Left lung (tissue), 4 donors: ENCODE measurements at regions not wholly inside any gene's neighbourhood (a gene's known extent, or its start where the extent isn't known, plus 50 kb on each side); places are given as distances from the start of the nearest gene placed in this dataset.
"Not testable (repeated sequence)": the region's sequence is repeated elsewhere in the genome, so short reads cannot be mapped to it uniquely, and the experiment has no call there.

Experiments
- ATAC-seq: fragments of 200-7000 bp; cut with Tn5 transposase; one replicate; pipeline ENCODE4 v1.9.1; 2020; ENCODE audit warnings: moderate library complexity
- DNase-seq, 4 donors: peaks; one replicate each; pipeline ENCODE4 v3.0.0-alpha.2; 2013 to 2020
- H3K27ac ChIP-seq, 2 donors: fragments of 200-600 bp; sonication (generic) in 1 of 2; one replicate each; pipeline versions ENCODE4 v1.5.0 to v1.8.0; 2020 to 2021
- H3K27me3 ChIP-seq, 2 donors: fragments of 200-600 bp; sonication (generic) in 1 of 2; one replicate each; pipeline versions ENCODE4 v1.5.0 to v1.8.0; 2020 to 2021
- H3K36me3 ChIP-seq, 2 donors: fragments of 200-600 bp; sonication (generic) in 1 of 2; one replicate each; pipeline versions ENCODE4 v1.5.0 to v1.8.0; 2020 to 2021
- H3K4me1 ChIP-seq, 2 donors: fragments of 200-600 bp; one replicate each; pipeline ENCODE4 v1.8.0; 2021
- H3K4me3 ChIP-seq, 2 donors: fragments of 200-600 bp; sonication (generic) in 1 of 2; one replicate each; pipeline versions ENCODE4 v1.5.0 to v1.8.0; 2020 to 2021; ENCODE audit warnings: mild to moderate bottlenecking in 1 of 2
- H3K9me3 ChIP-seq, 2 donors: fragments of 200-600 bp; sonication (generic) in 1 of 2; one replicate each; pipeline versions ENCODE4 v1.5.0 to v1.8.0; 2020 to 2021
- intact Hi-C, 2 donors: fragments of 100-400 bp; cut with DNase I; formaldehyde crosslinking; loops; one replicate each; pipeline versions ENCODE4 v1.11.2 to v1.14.2; 2022
- TF ChIP-seq, protein P1 (sequence below), 2 donors: fragments of 200-600 bp; sonication (generic) in 1 of 2; IDR thresholded peaks; one replicate each; pipeline versions ENCODE4 v1.5.0 to v1.8.0; 2021; ENCODE audit warnings: antibody characterized with exemption in 2 of 2
- donor health status: DM: no; HTN: yes; CAD: no.
- donor health status: DM: no; HTN: no; CAD: no.

DNA sequence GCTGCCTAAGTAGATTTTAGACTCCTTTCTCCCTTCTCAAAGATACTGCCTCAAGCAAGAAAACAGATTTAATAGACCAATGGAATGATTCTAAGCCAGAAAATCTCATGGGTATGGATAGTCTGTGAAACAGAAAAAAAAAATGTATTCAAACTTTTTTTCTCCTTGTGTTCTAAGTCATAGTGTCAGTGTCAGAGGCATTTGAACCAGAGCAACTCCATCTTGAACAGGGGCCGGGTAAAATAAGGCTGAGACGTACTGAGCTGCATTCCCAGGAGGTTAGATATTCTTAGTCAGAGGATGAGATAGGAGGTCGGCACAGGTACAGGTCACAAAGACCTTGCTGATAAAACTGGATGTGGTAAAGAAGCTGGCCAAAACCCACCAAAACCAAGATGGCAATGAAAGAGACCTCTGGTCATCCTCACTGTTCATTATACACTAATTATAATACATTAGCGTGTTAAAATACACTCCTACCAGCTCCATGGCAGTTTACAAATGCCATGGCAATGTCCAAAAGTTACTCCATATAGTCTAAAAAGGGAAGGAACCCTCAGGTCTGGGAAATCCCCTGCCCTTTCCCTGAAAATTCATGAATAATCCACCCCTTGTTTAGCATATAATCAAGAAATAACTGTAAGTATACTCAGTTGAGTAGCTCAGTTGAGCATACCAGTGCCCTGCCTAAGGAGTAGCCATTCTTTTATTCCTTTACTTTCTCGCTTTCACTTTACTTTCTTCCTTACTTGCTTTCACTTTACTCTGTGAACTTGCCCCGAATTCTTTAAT lies 72.8 kb upstream of the GOLGA8B start:
- no peaks in the 10 kb centered on the region for H3K9me3 ChIP-seq
- TF ChIP-seq, protein P1, sequence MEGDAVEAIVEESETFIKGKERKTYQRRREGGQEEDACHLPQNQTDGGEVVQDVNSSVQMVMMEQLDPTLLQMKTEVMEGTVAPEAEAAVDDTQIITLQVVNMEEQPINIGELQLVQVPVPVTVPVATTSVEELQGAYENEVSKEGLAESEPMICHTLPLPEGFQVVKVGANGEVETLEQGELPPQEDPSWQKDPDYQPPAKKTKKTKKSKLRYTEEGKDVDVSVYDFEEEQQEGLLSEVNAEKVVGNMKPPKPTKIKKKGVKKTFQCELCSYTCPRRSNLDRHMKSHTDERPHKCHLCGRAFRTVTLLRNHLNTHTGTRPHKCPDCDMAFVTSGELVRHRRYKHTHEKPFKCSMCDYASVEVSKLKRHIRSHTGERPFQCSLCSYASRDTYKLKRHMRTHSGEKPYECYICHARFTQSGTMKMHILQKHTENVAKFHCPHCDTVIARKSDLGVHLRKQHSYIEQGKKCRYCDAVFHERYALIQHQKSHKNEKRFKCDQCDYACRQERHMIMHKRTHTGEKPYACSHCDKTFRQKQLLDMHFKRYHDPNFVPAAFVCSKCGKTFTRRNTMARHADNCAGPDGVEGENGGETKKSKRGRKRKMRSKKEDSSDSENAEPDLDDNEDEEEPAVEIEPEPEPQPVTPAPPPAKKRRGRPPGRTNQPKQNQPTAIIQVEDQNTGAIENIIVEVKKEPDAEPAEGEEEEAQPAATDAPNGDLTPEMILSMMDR (IDR thresholded peaks at IDR 0.05), result no peak
- intact Hi-C loops, result no loop called here
- ATAC-seq (no peak), DNase-seq (no peak)
- H3K27me3 ChIP-seq, result no peaks in the 10 kb centered on the region
- H3K27ac ChIP-seq, result no peak overlapping the region
- H3K4me1 ChIP-seq, result no peaks in the 10 kb centered on the region
- no peaks in the 10 kb centered on the region for H3K36me3 ChIP-seq
- H3K4me3 ChIP-seq, result no peak overlapping the region

GRCh38 chr15:34655326-34655725 lies 71.9 kb upstream of the GOLGA8B start:
- Histone ChIP-seq H3K27me3 (no peaks in the 10 kb centered on the region), H3K27ac (no peak overlapping the region), H3K9me3 (no peaks in the 10 kb centered on the region), H3K4me3 (no peak overlapping the region), H3K36me3 (no peaks in the 10 kb centered on the region), H3K4me1 (no peaks in the 10 kb centered on the region)
- intact Hi-C loops, result no loop called here
- TF ChIP-seq, protein P1 (IDR thresholded peaks at IDR 0.05), result no peak
- no peak for DNase-seq
- ATAC-seq, result no peak

DNA sequence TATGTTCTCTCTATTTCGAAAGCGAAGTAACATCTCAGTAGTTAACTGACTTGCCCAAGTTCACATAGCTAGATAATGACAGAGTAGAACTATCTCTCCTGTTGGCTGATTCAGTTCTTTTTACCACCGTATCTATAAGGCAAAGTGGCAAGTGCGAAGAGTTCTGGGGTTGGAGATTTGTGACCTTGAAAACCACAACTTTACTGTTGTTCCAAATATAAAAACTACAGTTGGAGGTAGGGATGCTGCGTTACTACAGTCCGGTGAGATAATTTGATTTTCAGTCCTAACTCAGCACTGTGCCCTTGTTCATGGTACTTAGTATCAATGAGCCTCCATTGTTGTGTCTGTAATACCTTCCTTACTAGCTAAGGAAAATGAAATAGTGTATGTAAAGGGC lies 71.2 kb upstream of the GOLGA8B start:
- DNase-seq, result no peak
- ATAC-seq, result no peak
- H3K36me3 ChIP-seq, result no peaks in the 10 kb centered on the region
- H3K9me3 ChIP-seq, result no peaks in the 10 kb centered on the region
- no peaks in the 10 kb centered on the region for H3K27me3 ChIP-seq
- H3K4me3 ChIP-seq, result no peak overlapping the region
- TF ChIP-seq, protein P1 (IDR thresholded peaks at IDR 0.05), result no peak
- H3K4me1 ChIP-seq, result no peaks in the 10 kb centered on the region
- intact Hi-C loops, result no loop called here
- H3K27ac ChIP-seq, result no peak overlapping the region

DNA sequence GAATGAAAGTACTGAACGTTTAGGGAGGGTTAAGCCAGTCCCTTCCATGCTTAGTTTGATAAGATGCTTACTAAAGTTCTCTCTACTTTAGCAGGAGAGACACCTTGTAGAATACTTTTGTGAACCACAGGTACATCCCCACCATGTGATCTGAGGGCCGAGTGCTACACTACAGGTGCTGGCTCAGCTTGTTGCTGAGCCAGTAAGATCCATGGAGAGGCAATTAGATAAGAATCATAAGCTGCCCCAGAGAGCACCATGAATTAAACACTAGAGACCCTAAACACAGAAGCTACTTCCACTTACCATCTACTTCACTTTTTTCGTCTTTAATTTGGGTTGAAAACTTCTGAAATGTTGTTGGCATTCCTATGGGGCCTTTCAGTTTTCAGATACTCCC lies 70.5 kb upstream of the GOLGA8B start:
- no peak overlapping the region for H3K4me3 ChIP-seq
- H3K9me3 ChIP-seq, result no peaks in the 10 kb centered on the region
- TF ChIP-seq, protein P1 (IDR thresholded peaks at IDR 0.05), result no peak
- no peaks in the 10 kb centered on the region for H3K27me3 ChIP-seq
- DNase-seq, result no peak
- ATAC-seq, result no peak
- H3K4me1 ChIP-seq, result no peaks in the 10 kb centered on the region
- H3K36me3 ChIP-seq, result no peaks in the 10 kb centered on the region
- intact Hi-C loops, result no loop called here
- H3K27ac ChIP-seq, result no peak overlapping the region

- DNase-seq, H3K4me1 ChIP-seq, ATAC-seq, H3K27me3 ChIP-seq, H3K9me3 ChIP-seq, H3K27ac ChIP-seq, intact Hi-C loops, H3K36me3 ChIP-seq, H3K4me3 ChIP-seq: not testable (repeated sequence)
These were observed 69.9 kb upstream of the GOLGA8B start for GRCh38 chr15:34653326-34653725.

DNA sequence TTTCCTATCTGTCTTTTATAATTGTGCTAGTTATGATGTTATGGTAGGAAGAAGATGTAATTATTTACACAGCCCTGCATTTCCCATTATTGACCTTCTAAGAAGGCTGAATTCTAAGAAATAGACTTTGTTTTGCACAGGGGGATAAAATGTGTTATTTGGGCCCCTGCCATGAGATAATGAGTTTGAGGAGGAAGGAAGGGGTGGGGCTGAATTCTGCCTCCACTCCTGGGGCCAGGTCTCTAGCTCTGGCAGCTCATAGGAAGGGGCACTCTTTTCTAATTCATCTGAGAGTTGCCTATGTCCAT lies 69.2 kb upstream of the GOLGA8B start:
- Histone ChIP-seq H3K36me3 (no peaks in the 10 kb centered on the region), H3K4me3 (no peak overlapping the region), H3K9me3 (no peaks in the 10 kb centered on the region), H3K4me1 (no peaks in the 10 kb centered on the region), H3K27me3 (no peaks in the 10 kb centered on the region), H3K27ac (no peak overlapping the region)
- DNase-seq (no peak), ATAC-seq (no peak)
- TF ChIP-seq, protein P1 (IDR thresholded peaks at IDR 0.05), result no peak
- intact Hi-C loops, result no loop called here
